Neural cell (in vitro differentiated cells): ENCODE measurements at regions not wholly inside any gene's neighbourhood (a gene's known extent, or its start where the extent isn't known, plus 50 kb on each side); places are given as distances from the start of the nearest gene placed in this dataset.
"Not testable (repeated sequence)": the region's sequence is repeated elsewhere in the genome, so short reads cannot be mapped to it uniquely, and the experiment has no call there.

Source experiments
- CTCF ChIP-seq: fragments of 450-650 bp; IDR thresholded peaks from 2 replicates; pipeline ENCODE4 v1.5.1; 2014; ENCODE audit warnings: antibody characterized with exemption, mild to moderate bottlenecking, moderate library complexity; ENCODE audit not compliant: poor library complexity, severe bottlenecking
- EP300 ChIP-seq: fragments of 450-650 bp; conservative IDR thresholded peaks from 2 replicates; pipeline ENCODE4 v1.6.1; 2014; ENCODE audit warnings: antibody characterized with exemption, mild to moderate bottlenecking, moderate library complexity; ENCODE audit not compliant: poor library complexity, severe bottlenecking
- EZH2 ChIP-seq: fragments of 200-600, 300-800 bp; shearing (Covaris generic), sonication (generic); IDR thresholded peaks from 2 replicates; pipeline ENCODE4 v1.6.1; 2014; ENCODE audit warnings: antibody characterized with exemption, low read length, borderline replicate concordance, mild to moderate bottlenecking; ENCODE audit not compliant: insufficient read depth, poor library complexity, severe bottlenecking

- not testable (repeated sequence) for TF ChIP-seq EP300, CTCF, EZH2
Measured at GRCh38 chr21:28563933-28564332, 428.7 kb downstream of the LTN1 start.
